ENCODE measurements at regions not wholly inside any gene's neighbourhood (a gene's known extent, or its start where the extent isn't known, plus 50 kb on each side); places are given as distances from the start of the nearest gene placed in this dataset.

DNA sequence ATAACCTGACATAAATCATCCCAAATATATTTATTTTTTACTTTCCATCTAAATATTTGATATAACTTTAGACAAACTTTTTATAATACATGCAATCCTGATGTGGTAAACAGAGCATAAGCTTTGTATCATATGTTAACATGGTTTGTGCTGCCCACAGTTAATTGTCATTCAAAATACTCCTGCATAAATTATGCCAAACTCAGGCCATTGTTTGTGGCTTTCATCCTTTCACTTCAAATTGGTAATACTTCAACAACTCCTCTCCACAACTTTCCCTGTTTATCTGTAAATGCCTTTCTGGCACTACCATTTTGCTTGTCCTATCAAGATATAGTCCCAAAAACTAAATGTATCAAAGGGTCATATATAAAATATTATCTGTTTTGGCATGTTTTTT is 586.7 kb downstream of the HINT1 start (continued):
- TF ChIP-seq, protein P1, sequence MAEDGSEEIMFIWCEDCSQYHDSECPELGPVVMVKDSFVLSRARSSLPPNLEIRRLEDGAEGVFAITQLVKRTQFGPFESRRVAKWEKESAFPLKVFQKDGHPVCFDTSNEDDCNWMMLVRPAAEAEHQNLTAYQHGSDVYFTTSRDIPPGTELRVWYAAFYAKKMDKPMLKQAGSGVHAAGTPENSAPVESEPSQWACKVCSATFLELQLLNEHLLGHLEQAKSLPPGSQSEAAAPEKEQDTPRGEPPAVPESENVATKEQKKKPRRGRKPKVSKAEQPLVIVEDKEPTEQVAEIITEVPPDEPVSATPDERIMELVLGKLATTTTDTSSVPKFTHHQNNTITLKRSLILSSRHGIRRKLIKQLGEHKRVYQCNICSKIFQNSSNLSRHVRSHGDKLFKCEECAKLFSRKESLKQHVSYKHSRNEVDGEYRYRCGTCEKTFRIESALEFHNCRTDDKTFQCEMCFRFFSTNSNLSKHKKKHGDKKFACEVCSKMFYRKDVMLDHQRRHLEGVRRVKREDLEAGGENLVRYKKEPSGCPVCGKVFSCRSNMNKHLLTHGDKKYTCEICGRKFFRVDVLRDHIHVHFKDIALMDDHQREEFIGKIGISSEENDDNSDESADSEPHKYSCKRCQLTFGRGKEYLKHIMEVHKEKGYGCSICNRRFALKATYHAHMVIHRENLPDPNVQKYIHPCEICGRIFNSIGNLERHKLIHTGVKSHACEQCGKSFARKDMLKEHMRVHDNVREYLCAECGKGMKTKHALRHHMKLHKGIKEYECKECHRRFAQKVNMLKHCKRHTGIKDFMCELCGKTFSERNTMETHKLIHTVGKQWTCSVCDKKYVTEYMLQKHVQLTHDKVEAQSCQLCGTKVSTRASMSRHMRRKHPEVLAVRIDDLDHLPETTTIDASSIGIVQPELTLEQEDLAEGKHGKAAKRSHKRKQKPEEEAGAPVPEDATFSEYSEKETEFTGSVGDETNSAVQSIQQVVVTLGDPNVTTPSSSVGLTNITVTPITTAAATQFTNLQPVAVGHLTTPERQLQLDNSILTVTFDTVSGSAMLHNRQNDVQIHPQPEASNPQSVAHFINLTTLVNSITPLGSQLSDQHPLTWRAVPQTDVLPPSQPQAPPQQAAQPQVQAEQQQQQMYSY (CRISPR knock-in tag; IDR thresholded peaks at IDR 0.05): no peak
- TF ChIP-seq, protein P2, sequence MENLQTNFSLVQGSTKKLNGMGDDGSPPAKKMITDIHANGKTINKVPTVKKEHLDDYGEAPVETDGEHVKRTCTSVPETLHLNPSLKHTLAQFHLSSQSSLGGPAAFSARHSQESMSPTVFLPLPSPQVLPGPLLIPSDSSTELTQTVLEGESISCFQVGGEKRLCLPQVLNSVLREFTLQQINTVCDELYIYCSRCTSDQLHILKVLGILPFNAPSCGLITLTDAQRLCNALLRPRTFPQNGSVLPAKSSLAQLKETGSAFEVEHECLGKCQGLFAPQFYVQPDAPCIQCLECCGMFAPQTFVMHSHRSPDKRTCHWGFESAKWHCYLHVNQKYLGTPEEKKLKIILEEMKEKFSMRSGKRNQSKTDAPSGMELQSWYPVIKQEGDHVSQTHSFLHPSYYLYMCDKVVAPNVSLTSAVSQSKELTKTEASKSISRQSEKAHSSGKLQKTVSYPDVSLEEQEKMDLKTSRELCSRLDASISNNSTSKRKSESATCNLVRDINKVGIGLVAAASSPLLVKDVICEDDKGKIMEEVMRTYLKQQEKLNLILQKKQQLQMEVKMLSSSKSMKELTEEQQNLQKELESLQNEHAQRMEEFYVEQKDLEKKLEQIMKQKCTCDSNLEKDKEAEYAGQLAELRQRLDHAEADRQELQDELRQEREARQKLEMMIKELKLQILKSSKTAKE (IDR thresholded peaks at IDR 0.05; ENCODE audit: low read depth, poor library complexity, severe bottlenecking): no peak

DNA sequence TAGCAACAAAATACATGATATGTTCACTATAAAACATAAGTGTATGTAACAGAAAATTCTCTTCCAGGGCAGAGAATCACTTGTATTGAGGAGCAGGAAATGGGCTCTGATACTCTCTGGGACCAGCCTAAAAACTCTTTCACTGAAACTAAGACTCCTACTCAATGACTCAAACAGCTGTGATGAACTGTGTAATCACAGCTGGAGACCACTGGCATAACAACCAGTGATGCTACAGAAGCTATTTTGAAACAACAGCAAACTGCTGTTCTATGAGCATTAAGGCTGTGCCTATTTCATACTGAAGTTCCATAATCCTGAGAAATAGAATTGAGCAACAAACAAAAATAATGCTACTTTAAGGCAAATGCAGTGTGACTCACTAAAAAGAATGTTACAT is 594.0 kb downstream of the HINT1 start:
- Histone ChIP-seq H3K79me2 (ENCODE audit: control insufficient read depth, insufficient read depth, low read length) (no peaks in the 10 kb centered on the region), H3K9me3 (replicated peaks; ENCODE audit: control insufficient read depth, insufficient read depth, low read length) (no peaks in the 10 kb centered on the region), H3K4me2 (ENCODE audit: control insufficient read depth, insufficient read depth) (no peak overlapping the region), H3K27ac (ENCODE audit: control insufficient read depth, insufficient read depth) (no peak overlapping the region), H3K4me3 (no peak overlapping the region), H3K9ac (ENCODE audit: control insufficient read depth, insufficient read depth, low read length) (no peak overlapping the region), H2AFZ (ENCODE audit: control insufficient read depth, low read depth, low read length) (no peak overlapping the region), H4K20me1 (ENCODE audit: control insufficient read depth, insufficient read depth) (no peaks in the 10 kb centered on the region), H3K4me1 (ENCODE audit: control insufficient read depth, insufficient read depth, low read length) (no peaks in the 10 kb centered on the region), H3K36me3 (ENCODE audit: control insufficient read depth in 2 of 2, insufficient read depth in 2 of 2, low read length in 1 of 2) (no peaks in the 10 kb centered on the region), H3K27me3 (replicated peaks in 1 of 2; ENCODE audit: control insufficient read depth in 2 of 2, insufficient read depth in 2 of 2, low read length in 1 of 2) (no peaks in the 10 kb centered on the region)
- in situ Hi-C loops (cut with MboI): no loop called here
- TF ChIP-seq, protein P3, sequence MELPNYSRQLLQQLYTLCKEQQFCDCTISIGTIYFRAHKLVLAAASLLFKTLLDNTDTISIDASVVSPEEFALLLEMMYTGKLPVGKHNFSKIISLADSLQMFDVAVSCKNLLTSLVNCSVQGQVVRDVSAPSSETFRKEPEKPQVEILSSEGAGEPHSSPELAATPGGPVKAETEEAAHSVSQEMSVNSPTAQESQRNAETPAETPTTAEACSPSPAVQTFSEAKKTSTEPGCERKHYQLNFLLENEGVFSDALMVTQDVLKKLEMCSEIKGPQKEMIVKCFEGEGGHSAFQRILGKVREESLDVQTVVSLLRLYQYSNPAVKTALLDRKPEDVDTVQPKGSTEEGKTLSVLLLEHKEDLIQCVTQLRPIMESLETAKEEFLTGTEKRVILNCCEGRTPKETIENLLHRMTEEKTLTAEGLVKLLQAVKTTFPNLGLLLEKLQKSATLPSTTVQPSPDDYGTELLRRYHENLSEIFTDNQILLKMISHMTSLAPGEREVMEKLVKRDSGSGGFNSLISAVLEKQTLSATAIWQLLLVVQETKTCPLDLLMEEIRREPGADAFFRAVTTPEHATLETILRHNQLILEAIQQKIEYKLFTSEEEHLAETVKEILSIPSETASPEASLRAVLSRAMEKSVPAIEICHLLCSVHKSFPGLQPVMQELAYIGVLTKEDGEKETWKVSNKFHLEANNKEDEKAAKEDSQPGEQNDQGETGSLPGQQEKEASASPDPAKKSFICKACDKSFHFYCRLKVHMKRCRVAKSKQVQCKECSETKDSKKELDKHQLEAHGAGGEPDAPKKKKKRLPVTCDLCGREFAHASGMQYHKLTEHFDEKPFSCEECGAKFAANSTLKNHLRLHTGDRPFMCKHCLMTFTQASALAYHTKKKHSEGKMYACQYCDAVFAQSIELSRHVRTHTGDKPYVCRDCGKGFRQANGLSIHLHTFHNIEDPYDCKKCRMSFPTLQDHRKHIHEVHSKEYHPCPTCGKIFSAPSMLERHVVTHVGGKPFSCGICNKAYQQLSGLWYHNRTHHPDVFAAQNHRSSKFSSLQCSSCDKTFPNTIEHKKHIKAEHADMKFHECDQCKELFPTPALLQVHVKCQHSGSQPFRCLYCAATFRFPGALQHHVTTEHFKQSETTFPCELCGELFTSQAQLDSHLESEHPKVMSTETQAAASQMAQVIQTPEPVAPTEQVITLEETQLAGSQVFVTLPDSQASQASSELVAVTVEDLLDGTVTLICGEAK (IDR thresholded peaks at IDR 0.05; ENCODE audit: borderline replicate concordance): no peak
- TF ChIP-seq CBX3 (IDR thresholded peaks at IDR 0.05; ENCODE audit: borderline replicate concordance, low read depth) (no peak), TCF3 (IDR thresholded peaks at IDR 0.05; ENCODE audit: borderline replicate concordance, insufficient read depth, low read depth, low read length) (no peak)
- ATAC-seq (no peak), DNase-seq (ENCODE audit: low read depth, low spot score) (no peak), FAIRE-seq (no peak)
- no TSS peak for BruUV-seq (replicated peaks)
- intact Hi-C loops (cut with micrococcal nuclease; ENCODE audit: unreplicated experiment): no loop called here
- RAD21 ChIA-PET (ENCODE audit: unreplicated experiment): no interaction called here
- SMC1A ChIA-PET (ENCODE audit: uncharacterized antibody, unreplicated experiment): interaction anchor here (1.0 to 1.2 kb wide), 2 partner anchors 34 to 52 kb away, joined by 3 read pairs; no protein-coding TSS in a partner anchor
- POLR2A ChIA-PET: no interaction called here
- CTCF ChIA-PET: no interaction called here
